ENCODE measurements at regions not wholly inside any gene's neighbourhood (a gene's known extent, or its start where the extent isn't known, plus 50 kb on each side); places are given as distances from the start of the nearest gene placed in this dataset.

DNA sequence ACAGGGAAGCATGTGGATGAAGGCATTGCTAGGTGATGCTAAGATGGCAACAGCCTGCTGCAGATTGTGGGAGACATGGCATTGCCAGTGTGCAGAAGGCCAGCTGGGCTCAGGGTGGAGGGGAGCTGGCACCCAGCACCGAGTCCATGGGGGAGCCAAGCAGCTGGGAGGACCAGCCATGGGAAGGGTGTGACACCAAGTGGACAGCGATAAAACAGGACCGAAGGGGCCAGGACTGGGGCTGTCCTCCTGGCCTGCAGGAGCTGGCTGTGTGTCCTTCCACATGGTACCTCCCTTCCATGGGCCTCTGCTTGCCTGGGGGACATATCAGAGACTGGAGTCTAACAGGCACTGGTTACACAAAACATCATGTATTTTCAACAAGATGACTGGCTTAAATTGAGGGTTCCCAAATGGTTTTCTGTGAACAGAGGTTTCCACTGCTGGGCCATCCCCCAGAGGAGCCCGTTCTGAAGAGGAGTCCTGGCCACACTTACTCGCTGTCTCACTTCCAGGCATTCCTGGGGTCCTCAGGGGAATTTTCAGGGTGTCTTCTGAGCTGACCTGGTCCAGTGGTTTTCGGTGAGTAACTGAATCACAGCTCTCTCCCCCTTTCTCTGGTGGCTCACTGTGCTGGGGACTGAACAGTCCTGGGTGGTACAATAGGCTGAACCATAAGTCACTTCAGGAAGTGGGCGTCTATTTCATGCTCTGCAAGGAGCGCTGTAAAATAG lies 60.4 kb upstream of the TNP1 start:
- no peak for DNase-seq

DNA sequence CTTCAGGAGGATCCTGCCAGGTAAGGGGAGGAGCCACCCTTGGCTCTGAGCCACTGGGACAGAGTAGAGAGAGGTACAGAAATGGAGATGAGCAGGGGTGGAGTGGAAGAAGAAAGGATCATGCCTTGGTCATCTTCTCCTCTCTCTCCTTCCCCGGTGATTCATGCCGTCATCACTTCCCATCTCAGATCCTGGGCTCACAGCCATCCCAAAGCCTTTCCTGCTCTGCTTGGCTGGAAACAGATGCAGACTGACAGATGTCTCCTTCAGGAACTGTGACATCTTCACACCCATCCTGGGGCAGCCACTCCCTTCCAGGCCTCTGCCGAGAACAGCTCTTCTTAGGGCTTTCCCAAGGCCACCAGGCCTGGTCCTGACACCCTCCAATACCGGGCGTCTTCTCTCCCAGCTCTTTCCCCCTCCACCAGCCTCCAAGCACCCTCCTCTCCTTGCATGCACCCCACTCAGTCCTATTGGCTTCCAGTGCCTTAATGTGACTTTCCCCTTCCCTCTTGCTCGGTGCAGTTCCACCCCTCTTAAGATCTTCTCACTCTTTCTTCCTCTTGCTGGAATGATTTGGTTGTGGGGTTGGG lies 58.3 kb upstream of the TNP1 start:
- DNase-seq = no peak

DNA sequence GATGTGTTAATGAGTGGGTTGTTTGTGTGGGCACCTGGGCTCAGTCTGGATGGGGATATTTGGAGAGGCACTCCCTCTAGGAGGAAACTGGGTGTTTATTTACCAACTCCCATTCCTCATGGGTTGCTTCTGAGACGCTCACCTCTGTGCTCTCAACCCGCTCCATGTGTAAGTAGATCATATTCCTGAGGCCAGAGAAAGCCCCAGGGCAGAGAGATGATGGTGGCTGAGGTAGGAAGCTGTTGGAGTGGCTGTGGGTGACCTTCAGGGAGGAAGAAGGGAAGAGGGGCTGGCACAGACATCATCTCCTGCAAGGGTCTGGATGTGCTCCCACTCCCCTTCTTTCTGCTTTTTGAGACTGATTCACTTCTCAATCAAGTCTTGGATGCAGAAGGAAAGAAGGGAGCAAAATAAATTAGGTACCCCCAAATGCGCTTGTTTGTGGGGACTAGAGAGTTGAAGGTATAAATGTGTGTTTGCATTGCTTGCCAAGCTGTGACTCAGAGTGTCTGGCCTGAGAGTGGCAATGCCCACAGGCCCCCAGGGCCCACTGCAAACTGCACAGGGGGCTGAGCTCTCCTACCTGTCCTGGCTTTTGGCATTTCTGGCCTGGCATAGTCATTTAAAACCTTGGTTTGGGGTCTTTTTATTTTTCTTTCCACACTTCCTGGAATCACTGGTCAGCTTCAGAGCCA lies 57.2 kb upstream of the TNP1 start:
- DNase-seq = no peak

DNA sequence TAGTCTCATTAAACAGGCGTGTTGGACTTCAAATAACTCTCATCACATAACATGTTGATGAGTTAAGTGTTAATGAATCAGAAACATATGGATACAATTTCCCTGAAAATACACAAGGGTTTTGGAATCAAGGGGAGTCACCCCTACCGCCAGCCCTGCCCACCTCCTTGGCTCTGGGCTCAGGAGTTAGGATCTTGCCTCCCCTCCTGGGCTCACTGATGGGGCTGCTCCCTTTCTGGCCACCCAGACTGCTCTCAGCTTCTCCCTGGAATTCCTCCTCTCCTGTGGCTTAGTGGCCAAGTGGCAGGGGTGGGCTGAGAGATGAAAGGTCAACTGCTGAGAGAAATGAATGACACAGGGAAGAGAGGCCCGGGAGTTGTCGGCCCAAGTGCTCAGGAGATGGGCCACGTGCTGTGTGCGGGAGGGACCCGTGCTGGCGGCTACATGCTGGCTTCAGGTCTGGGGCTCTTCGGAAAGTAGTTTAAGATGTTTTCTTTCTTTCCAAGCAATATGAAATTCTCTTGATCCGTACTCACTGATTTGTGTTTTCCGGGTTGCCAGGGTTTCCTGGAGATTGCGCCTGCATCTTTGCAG lies 55.8 kb upstream of the TNP1 start:
- no peak for DNase-seq

- no peak for DNase-seq
Measured at GRCh38 chr2:216914491-216914890, 54.6 kb upstream of the TNP1 start.

GRCh38 chr2:216911886-216912285 lies 52.0 kb upstream of the TNP1 start:
- DNase-seq = no peak

DNA sequence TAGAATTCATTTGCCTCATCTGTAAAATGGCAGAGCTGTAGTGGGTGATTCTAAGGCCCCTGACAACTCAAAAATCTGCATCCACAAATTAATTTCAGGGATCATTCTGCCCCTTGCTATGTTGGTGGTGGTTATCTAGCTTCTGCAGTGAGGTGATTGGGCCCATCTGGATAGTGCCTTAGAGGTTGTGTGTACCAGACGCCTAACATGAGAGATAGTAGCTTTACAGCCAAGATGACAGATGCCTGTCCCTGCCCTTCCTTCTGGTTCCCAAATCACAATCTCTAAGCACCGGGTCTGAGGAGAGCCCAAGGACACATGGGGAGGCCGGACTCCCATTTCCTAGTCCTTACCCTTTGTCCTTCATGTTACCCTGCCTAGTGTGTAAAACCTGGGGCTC lies 51.1 kb upstream of the TNP1 start:
- DNase-seq = peak; percentile 61

GRCh38 chr2:216909541-216910210 lies 49.8 kb upstream of the TNP1 start:
- no peak for DNase-seq
